Occipital lobe (tissue), 1 donor: ENCODE measurements at regions not wholly inside any gene's neighbourhood (a gene's known extent, or its start where the extent isn't known, plus 50 kb on each side); places are given as distances from the start of the nearest gene placed in this dataset.
"Not testable (repeated sequence)": the region's sequence is repeated elsewhere in the genome, so short reads cannot be mapped to it uniquely, and the experiment has no call there.

Experiments used
- DNase-seq: peaks from one replicate; lab custom pipeline; 2025; lab: John Stamatoyannopoulos, UW

DNA sequence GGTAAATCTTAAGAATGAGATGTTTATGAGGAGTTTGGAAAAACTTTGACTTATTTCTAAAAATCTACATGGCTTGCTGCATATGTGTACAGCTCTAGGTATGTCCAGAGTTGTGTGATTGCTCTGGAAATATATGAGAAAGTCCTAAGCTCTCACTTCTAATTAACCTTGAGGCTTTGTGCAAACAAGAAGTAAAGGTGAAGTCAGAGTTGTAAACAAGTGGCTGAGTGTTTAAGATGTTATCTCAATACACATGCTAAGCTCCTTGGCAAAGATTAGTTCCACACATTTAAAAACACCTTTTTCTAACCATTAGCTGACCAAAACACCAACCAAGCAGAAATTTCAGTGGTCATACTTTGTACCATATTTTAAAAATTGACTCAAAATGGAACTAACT lies 684.2 kb downstream of the HTR1B start:
- DNase-seq, result no peak

GRCh38 chr6:76776876-76777275 lies 686.4 kb downstream of the HTR1B start:
- DNase-seq, result no peak

DNA sequence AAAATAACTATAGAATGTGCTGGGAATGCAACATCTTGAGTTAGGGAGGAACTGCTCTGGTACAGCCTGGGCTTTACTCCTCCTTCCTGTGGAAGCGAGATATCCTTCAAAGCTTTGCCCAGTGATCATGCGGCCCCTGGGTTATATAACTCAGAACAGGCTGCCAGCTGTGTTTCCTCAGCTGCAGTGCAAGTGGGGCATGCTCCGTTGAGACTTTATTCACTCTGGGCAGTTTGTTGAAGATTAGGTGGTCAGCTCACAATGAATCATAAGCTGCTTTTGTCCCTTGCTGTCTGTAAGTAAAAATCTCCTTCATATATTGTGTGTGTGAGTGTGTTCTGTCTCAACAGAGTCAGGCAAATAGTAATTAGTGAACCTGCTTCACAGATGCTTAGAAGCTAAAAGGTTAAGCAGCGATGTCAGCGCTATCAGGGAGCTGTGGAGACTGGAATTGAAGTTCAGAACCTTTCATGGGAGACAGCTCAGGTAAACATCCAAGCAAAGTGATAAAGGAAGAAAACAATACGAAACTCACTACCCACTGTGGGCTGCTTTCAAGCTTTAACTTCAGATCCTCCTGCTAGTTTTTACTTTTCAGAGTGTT lies 688.4 kb downstream of the HTR1B start:
- no peak for DNase-seq

- no peak for DNase-seq
Measured at GRCh38 chr6:76772951-76773350, 690.3 kb downstream of the HTR1B start.

GRCh38 chr6:76771059-76771634 lies 692.1 kb downstream of the HTR1B start:
- DNase-seq, result no peak

- no peak for DNase-seq
Measured at GRCh38 chr6:76770281-76770680, 693.0 kb downstream of the HTR1B start.

GRCh38 chr6:76768556-76768955 lies 694.7 kb downstream of the HTR1B start:
- DNase-seq, result no peak

DNA sequence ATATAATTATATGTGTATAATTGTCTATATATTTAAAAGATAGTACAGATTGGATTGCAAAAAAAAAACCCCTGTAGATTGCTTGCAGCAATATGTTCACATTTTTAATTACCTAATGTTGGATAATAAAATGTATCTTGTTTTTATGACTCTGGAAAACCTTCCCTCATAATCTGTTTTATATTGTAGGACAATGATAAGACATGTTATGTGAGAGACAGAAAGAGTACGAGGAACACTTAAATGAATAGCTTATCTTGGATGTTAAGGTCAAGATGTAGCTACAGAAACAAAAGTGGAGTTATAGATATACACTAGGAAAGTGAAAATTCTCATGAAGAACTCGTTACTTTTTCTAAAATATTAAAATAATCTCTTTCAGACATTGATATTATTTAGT lies 691.6 kb upstream of the IMPG1 start:
- no peak for DNase-seq

DNA sequence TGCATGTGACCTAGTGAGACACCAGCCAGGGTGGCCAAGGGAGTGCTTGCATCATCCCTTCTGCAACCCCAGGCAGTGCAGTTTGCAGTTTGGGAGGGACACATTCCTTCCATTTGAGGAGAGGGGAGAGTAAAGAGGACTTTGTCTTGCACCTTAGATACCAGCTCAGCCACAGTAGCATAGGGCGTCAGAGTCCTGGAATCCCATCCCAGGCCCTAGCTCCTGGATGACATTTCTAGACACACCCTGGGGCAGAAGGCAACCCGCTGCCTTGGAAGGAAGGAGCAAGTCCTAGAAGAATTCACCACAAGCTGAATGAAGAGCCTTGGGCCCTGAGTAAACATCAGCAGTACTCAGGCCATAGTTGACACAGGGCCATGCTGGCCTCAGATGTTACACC lies 680.4 kb upstream of the IMPG1 start:
- no peak for DNase-seq

- not testable (repeated sequence) for DNase-seq
Measured at GRCh38 chr6:76745388-76745787, 672.9 kb upstream of the IMPG1 start.

DNA sequence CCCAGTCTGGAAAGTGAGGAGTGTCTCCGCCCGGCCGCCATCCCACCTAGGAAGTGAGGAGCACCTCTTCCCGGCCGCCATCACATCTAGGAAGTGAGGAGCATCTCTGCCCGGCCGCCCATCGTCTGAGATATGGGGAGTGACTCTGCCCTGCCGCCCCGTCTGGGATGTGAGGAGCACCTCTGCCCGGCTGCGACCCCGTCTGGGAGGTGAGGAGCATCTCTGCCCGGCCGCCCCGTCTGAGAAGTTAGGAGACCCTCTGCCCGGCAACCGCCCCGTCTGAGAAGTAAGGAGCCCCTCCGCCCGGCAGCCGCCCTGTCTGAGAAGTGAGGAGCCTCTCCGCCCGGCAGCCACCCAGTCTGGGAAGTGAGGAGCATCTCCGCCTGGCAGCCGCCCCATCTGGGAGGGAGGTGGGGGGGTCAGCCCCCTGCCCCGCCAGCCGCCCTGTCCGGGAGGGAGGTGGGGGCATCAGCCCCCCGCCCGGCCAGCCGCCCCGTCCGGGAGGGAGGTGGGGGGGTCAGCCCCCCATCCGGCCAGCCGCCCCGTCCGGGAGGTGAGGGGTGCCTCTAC lies 671.8 kb upstream of the IMPG1 start:
- not testable (repeated sequence) for DNase-seq

GRCh38 chr6:76742919-76743318 lies 670.5 kb upstream of the IMPG1 start:
- no peak for DNase-seq

DNA sequence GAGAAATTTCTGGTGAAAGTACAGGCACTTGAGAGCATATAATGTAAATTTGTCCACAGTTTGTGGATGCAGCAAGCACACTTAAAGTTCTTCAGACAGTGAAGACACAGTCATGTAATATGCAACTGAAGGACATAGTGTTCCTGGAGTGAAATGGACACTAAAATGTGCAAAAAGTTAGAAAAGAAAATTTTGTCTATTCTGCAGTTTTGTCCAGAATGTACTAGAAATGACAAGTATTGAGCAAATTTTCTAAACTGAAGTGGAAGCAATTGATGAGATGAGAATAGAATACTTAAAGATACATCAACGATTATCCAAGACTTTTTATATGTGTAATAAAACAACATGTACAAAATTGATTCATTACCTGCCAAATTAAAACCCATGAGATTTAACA lies 647.0 kb upstream of the IMPG1 start:
- no peak for DNase-seq

GRCh38 chr6:76708641-76709331 lies 636.3 kb upstream of the IMPG1 start:
- no peak for DNase-seq

DNA sequence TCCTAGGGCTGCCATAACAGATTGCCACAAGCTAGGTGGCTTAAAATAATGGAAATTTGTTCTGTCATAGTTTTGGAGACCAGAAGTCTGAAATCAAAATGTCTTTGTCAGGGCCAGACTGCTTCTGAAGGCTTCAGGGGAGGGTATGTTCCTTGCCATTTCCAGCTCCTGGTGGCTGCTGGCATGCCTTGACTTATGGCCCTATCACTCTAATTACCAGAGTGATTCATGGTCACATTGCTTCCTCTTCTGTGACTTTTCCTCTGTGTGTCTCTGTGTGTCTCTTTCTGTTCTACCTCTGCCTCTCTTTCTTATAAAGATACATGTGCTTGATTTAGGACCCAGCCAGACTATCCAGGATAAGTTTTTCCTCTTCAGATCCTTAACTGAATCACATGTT lies 635.2 kb upstream of the IMPG1 start:
- DNase-seq, result no peak

DNA sequence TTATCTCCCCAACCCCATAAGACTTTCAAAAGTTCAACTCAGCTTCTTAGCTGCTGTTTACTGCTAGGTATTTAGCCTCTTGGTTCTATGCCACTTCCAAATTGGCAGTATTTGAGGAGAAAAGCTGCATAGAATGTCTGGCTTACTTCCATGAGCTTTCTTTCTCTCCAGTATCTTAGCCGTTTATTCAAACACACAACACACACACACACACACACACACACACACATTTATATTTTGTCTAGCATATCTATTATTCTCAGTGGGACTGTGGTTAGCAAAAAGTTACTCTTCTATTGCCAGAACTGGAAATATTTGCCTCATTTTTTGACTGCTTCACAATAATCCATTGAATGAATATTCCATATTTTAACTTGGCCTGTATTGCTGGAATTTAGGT lies 634.2 kb upstream of the IMPG1 start:
- DNase-seq, result no peak

DNA sequence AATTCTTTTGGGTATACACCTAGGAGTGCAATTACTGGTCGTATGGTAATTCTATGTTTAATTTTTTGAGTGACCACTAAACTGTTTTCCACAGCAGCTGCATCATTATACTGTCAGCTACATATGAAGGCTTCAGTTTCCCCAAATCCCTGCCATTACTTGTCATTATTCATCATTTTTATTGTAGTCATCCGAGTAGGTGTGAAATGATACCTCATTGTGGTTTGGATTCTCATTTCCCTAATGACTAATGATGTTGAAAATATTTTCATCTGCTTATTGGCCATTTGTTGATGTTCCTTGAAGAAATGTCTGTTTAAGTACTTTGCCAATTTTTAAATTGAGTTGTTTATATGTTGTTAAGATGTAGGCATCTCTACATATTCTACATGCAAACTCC lies 633.6 kb upstream of the IMPG1 start:
- DNase-seq, result no peak

- no peak for DNase-seq
Measured at GRCh38 chr6:76703786-76704185, 631.3 kb upstream of the IMPG1 start.

DNA sequence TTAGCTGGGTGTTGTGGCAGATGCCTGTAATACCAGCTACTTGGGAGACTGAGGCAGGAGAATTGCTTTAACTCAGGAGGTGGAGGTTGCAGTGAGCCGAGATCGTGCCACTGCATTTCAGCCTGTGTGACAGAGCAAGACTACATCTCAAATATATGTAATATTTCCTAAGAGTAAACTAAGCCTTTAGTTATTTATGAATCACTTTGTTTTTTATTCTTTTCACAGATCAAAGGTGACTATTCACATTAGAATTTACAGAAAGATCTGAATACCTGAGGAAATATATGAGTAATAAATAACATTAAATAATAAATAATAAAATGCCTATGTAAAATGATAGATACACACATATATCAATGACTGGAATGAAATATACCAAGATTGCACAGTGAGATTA lies 630.8 kb upstream of the IMPG1 start:
- no peak for DNase-seq

DNA sequence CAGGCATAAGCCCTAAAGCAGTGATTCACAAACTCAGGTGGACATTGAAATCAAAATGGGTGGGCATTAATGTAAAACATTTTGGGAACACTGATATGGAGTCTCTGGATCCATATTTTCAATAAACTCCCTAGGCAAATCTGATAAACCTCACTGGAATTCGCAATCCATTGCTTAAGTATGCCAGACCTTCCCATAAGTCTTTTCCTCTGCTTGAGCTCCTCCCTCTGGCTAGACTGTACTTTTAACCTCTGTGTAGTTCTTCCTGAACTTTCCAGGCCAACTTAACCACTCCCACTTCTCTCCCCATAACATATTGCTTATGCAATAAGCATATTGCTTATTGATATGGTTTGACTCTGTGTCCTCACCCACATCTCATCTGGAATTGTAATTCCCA lies 629.7 kb upstream of the IMPG1 start:
- no peak for DNase-seq

DNA sequence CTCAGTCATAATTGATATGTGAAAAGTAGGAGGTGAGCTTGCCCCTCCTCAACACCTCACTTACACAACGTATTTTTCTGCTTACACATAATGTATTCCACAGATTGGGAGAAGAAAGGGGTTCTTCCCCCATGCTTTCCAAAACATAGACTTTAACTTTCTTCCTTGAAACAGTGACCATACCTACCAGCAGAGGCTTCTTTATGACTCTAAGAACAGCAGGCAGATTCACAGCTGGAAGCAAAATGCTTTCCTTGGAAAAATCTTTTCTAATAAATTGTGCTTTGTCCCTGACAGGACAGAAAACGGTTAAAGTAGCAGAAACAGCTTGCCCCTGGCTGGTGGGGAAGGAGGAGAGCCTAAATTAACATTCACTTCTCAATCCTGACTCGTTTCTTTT lies 629.1 kb upstream of the IMPG1 start:
- no peak for DNase-seq

DNA sequence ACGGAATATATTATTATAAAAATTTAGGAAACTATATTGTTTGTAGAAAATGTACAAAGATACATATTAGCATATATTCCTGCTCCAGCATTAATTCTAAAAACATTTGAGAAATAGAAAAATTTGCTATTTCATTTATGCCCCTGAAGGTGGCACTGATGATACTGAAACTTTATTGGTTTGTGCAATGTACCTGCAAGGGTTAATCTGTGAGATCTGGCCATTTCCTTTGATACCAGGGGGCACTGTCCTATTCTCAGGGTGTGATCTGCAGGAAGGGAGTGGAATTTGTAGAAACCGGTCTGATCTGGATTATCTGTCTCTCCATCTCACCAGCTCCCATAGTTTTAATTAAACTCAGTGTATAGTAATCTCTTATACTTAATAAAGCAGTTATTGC lies 625.1 kb upstream of the IMPG1 start:
- no peak for DNase-seq

- no peak for DNase-seq
Measured at GRCh38 chr6:76694795-76695194, 622.3 kb upstream of the IMPG1 start.
